ENCODE measurements at regions not wholly inside any gene's neighbourhood (a gene's known extent, or its start where the extent isn't known, plus 50 kb on each side); places are given as distances from the start of the nearest gene placed in this dataset.

- TF ChIP-seq CTCF (tag by site-specific recombination; IDR thresholded peaks at IDR 0.05) (no peak), ZFP41 (tag by site-specific recombination; IDR thresholded peaks at IDR 0.05; ENCODE audit: borderline replicate concordance) (no peak), ZSCAN5A (tag by site-specific recombination; IDR thresholded peaks at IDR 0.05) (no peak), PRDM1 (tag by site-specific recombination; IDR thresholded peaks at IDR 0.05) (no peak), SCRT1 (tag by site-specific recombination; IDR thresholded peaks at IDR 0.05; ENCODE audit: borderline replicate concordance) (no peak), REST (tag by site-specific recombination; IDR thresholded peaks at IDR 0.05) (no peak), ZNF677 (tag by site-specific recombination; IDR thresholded peaks at IDR 0.05) (no peak)
Measured at GRCh38 chr2:145543155-145543554, 1023.2 kb upstream of the ZEB2 start.

Measured in HEK293 (cell line).